CD4-positive, alpha-beta T cell treated with Interleukin-4 for 1 hour (primary cell): ENCODE measurements at regions not wholly inside any gene's neighbourhood (a gene's known extent, or its start where the extent isn't known, plus 50 kb on each side); places are given as distances from the start of the nearest gene placed in this dataset.

Experiments
- DNase-seq, 2 donors: peaks; one replicate each; pipeline ENCODE4 v3.0.0-alpha.2; 2020 to 2022

GRCh38 chr2:19776941-19777514 is 124.8 kb downstream of the TTC32 start:
- DNase-seq: no peak

GRCh38 chr2:19775838-19776237 is 125.9 kb downstream of the TTC32 start:
- DNase-seq: no peak

DNA sequence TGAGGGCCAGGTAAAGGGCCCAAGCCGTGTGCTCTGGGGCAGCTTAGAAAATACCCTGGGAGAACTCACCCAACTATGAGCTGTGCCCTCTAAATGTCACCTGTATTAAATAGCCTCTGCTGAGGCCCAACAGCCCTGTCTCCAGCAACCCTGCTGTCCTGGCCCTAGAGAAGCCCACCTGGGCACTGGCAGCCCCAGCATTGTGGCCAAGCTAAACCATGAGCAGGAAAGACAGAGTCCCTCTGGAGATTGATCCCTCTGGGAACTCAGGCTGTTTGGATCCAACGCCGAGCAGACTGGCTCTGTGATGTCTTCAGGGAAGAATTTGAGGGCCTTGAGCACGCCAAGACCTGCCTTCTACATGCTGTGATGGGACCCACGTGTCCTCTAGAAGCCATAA is 126.5 kb downstream of the TTC32 start:
- no peak for DNase-seq

DNA sequence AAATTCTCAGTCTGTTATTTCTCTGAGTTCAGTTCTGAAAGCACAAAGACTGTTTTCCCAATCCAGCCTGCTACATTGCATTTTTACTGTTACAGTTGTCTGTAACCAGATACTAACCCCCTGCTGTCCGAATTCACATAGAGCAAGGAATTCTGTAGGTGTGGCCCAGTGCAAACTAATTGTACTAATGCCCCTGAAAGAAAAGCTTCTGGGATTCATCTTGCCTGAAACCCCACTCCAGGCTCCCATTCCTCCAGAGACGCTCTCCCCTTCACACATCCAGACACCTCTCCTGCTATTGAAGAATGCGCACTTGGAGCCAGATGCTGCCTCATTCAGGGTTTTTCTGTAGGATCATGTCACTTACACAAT is 127.0 kb downstream of the TTC32 start:
- DNase-seq: no peak

- DNase-seq: no peak
Measured at GRCh38 chr2:19772981-19773380, 128.8 kb downstream of the TTC32 start.

- DNase-seq: no peak
Measured at GRCh38 chr2:19769513-19769912, 132.3 kb downstream of the TTC32 start.

DNA sequence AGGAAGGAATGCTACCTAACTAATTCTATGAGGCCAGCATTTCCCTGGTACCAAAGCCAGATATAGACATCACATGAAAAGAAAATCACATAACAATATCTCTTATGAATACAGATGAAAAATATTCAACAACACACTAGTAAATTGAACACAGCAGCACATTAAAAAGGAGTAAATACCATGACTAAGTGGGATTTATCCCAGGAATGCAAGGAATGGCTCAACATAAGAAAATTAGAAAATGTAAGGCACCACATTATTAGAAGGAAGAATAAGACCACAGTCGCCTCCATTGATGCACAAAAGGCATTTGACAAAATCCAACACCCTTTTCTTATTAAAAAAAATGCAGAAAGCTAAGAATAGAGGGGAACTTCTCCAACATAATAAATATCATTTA is 133.9 kb downstream of the TTC32 start:
- DNase-seq: no peak

- DNase-seq: no peak
Measured at GRCh38 chr2:19764998-19765397, 136.8 kb downstream of the TTC32 start.

DNA sequence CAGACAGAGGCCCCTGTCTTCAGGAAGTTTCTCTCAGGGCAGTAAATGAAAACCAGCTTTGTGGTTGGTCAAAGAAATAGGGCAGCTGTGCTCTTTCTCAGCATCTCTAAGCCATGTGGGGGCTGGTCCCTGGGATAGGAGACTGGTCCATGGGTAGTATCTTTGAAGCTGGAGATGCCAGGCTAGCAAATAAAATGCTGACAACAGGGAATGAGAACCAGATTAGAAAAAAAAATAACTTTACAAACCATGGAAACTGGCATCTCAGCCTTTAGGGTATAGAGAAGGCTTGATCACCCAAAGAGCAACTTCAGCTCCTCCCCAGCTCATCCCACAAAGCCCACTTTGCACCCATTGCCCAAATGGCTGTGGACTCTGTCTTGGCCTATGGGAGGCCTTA is 138.1 kb downstream of the TTC32 start:
- no peak for DNase-seq

DNA sequence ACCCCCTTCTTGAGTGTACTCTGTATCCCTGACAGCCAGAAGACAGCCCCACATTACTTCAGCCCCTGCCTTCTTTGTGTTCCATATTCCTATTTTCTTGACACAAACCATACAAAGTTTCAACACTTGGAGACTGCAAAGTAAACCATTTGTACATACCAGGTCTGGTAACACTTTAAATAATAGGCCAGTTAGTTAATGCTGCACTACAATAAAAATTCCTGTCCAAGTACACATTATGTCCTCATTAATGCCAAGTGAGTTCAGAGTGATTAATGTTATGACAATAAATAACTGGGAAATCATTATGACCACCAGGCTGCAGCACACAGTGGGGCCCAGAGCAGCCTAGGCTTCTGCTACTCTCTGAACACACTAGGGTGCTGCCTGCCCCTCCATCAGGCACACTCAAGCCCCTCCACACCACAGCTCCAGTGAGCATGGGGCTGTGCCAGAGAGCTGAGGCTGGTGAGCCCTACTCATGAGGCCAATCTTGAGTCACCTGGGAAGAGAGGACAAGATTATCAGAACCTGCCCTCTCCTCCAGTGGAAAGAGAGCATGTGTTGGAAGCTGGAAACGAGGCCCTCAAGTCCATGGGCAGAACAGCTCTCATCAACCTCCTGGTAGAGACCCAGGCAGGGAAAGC is 138.7 kb downstream of the TTC32 start:
- no peak for DNase-seq

DNA sequence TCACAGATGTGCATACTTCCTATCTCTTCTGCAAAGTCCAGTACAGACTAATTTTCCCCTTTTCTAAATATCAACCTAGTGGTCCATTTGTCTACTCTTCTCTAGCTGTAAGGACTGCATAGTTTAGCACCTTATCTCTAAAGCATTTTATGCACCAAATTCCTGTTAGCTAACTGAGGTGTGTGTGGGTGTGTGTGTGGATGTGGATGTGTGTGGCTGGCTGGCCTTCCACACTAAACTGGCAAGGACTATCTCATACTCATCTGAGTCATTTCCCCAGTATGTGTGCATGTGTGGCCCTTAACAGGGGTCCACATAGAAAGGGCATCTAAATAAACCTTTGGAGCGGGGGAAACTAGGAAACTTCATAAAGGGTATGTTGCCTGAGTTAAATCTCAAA is 139.6 kb downstream of the TTC32 start:
- DNase-seq: no peak

DNA sequence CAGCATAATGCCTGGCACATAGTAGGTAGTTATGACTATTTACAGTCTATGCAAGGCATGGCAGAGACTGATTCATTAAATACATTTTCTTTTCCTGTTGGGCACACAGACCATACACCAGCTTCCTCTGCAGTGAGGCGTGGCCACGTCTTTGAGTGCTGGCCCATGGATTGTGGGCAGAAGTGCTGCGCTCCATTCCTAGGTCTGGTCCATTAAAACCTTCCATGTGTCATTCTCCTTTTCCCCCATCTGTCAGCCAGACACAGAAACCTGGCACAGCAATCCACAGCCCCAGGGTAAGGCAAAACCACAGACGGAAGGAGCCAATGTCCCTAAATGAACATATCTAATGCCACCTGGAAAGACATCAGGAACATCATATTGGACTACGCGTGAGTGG is 141.9 kb downstream of the TTC32 start:
- DNase-seq: no peak

GRCh38 chr2:19758658-19759057 is 143.1 kb downstream of the TTC32 start:
- DNase-seq: no peak

GRCh38 chr2:19757586-19757985 is 144.2 kb downstream of the TTC32 start:
- no peak for DNase-seq

- no peak for DNase-seq
Measured at GRCh38 chr2:19754907-19755306, 146.9 kb downstream of the TTC32 start.

GRCh38 chr2:19753818-19754217 is 148.0 kb downstream of the TTC32 start:
- DNase-seq: no peak

DNA sequence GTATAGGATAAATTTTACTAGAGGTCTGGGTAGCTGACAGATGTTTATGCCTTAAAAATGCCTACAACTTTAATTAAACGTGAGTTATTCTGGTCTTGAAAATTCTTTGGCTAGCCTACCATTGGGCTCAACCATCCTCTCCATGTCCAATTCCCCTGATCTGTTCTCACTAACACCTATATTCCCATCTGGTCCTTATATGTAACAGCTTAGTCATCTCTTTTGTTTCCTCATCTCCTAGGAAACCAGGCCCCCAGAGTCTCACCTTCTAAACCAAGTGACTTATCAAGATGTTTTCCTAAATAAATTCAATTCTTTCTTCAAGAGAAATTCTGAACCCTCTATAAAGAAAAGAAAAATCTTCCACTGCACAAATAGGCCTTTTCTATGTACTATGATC is 148.5 kb downstream of the TTC32 start:
- no peak for DNase-seq

DNA sequence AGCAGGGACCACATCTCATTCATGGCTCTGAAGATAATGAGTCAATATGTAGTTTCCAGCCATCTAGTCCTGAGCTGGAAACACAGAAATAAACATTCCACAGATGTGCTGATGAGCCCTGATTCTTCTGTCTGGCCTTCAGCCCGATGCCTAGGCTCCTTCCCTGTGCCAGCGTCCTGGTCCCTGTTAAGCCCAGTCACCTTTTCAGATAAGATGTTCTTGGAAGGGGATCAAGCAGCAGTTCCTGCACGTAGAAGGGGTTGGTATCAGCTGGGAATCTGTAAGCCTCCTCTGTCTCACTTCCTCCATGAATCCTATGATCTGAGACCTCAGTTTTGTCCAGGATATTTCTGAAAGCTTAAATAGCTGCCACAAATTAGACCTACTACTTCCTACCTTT is 149.3 kb downstream of the TTC32 start:
- no peak for DNase-seq

DNA sequence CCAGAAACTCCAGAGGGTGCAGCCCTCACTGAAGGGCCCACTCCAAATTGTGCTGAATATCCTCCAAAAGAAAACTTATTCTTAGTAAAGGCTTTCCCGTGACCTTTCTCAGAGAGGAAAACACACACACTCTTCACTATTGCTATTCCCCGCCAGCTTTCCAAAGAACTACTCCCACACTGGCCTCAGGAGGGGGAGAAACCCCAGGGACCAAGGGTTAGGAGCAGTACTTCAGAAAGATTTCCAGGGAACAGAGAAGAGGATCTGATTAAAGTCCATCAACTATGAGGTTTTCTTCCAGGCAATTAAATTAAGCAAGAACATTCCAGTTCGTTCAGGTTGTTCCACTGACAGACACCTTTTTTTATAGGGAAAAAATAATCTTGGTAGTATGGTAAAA is 150.2 kb downstream of the TTC32 start:
- DNase-seq: no peak

- DNase-seq: no peak
Measured at GRCh38 chr2:19750136-19750535, 151.6 kb downstream of the TTC32 start.

DNA sequence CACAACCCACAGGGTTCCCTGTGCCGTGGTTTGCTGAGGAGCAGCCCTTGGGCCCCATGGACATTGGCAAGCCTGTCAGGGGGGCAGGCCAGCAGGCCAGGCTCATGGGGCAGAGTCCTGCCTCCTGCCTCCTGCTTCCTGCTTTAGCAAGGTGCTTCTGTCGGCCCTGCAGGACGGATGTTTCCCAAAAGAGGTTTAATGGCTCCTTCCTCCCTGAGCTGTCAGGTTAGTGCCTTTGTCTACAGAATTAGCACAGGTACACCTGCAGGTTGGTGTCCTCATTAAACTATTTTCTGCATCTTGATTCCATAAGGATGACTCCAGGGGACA is 152.3 kb downstream of the TTC32 start:
- no peak for DNase-seq

GRCh38 chr2:19748711-19749506 is 152.9 kb downstream of the TTC32 start:
- DNase-seq: no peak

GRCh38 chr2:19748073-19748375 is 153.8 kb downstream of the TTC32 start:
- DNase-seq: no peak

DNA sequence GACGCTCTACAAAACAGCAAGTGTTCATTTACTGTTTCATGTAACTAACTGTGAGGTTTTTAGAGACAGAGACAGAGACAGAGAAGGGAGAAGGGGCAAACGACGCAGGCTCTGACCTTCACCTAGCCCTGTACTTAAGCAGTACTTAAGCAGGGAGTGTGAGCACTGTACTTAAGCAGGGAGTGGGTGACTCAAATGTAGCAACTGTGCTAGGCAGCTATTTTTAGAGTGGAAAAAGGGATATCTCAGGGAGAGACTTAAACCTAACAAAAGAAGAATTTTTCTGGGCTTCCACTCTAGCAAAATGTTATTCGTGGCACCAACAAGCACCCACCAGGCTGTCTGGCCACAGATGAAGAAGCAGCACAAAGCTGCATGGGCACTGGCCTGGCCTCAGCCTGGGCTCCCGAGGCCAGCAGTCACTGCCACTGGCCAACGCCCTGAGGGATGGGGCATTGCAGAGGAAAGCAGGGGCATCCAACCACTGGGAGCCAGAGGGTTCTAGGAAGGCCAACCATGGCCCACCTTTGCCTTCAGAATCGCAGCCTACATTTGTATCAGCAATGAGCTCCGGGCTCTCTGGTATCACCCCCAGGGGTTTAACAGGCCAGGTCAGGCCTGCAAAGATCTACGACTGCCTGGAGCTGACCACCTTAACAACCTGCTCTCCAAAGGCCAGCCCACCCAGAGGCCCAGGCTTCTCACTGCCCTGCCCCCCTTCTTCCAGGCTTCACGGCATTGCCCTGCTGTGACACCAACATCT is 154.3 kb downstream of the TTC32 start:
- no peak for DNase-seq
